Hepatocyte (in vitro differentiated cells): ENCODE measurements at regions not wholly inside any gene's neighbourhood (a gene's known extent, or its start where the extent isn't known, plus 50 kb on each side); places are given as distances from the start of the nearest gene placed in this dataset.

Experiments
- CTCF ChIP-seq: fragments of 200-600 bp; sonication (generic); IDR thresholded peaks from 2 replicates; pipeline ENCODE4 v1.5.1; 2016; ENCODE audit warnings: antibody characterized with exemption, mild to moderate bottlenecking; ENCODE audit not compliant: poor library complexity
- EZH2 ChIP-seq: fragments of 200-600 bp; sonication (generic); IDR thresholded peaks from 2 replicates; pipeline ENCODE4 v1.6.1; 2016; ENCODE audit warnings: antibody characterized with exemption, mild to moderate bottlenecking, borderline replicate concordance
- EZH2phosphoT487 ChIP-seq: fragments of 200-600 bp; sonication (generic); IDR thresholded peaks from one replicate; pipeline ENCODE4 v1.6.1; 2018; ENCODE audit warnings: antibody characterized with exemption, mild to moderate bottlenecking, low read depth, moderate library complexity; ENCODE audit not compliant: unreplicated experiment, severe bottlenecking

DNA sequence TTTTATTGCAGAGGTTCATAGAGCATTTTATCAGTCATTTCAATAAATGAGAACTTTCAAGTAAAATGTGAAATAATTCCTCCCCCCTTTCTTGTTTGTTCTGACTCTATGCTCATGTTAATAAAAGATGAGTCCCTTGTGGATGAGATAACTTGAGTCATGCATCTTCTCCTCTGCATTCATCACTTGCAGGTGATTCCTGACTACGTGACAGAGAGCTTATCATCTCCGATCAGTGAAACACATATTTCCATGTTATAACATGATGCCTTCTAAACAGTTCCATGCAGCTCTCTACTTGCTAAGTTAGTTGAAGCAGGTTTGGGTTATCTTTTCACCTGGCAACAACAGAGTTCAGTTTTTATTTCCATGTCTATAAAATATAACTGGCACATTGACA lies 160.1 kb upstream of the ANKRD50 start:
- TF ChIP-seq CTCF = no peak
- no peak for TF ChIP-seq EZH2
- TF ChIP-seq EZH2phosphoT487 = no peak
